ACC112 (cell line): ENCODE measurements at regions not wholly inside any gene's neighbourhood (a gene's known extent, or its start where the extent isn't known, plus 50 kb on each side); places are given as distances from the start of the nearest gene placed in this dataset.

ENCODE experiments used
- H2AFZ ChIP-seq: fragments of 200-600 bp; sonication (generic); one replicate; pipeline ENCODE4 v1.6.0; 2017; ENCODE audit warnings: antibody characterized with exemption, low read length; ENCODE audit not compliant: unreplicated experiment
- H3K27ac ChIP-seq: fragments of 200-600 bp; sonication (generic); 2 replicates; pipeline ENCODE4 v1.5.1; 2014; ENCODE audit warnings: low read depth, mild to moderate bottlenecking, antibody characterized with exemption, low read length, moderate library complexity
- H3K27me3 ChIP-seq: fragments of 200-600 bp; sonication (generic); 2 replicates; pipeline ENCODE4 v1.6.1; 2014; ENCODE audit warnings: mild to moderate bottlenecking, antibody characterized with exemption, low read length, moderate library complexity, mixed read lengths; ENCODE audit not compliant: insufficient read depth
- H3K36me3 ChIP-seq: fragments of 200-600 bp; sonication (generic); 2 replicates; pipeline ENCODE4 v1.6.1; 2016; ENCODE audit warnings: mild to moderate bottlenecking, antibody characterized with exemption, low read length, moderate library complexity, mixed read lengths; ENCODE audit not compliant: insufficient read depth
- H3K4me1 ChIP-seq: fragments of 200-600 bp; sonication (generic); one replicate; pipeline ENCODE4 v1.6.1; 2016; ENCODE audit warnings: low read length, mixed read lengths; ENCODE audit not compliant: insufficient read depth, unreplicated experiment, control insufficient read depth
- H3K4me3 ChIP-seq: fragments of 200-600 bp; sonication (generic); 2 replicates; pipeline ENCODE4 v1.5.1; 2014; ENCODE audit warnings: mild to moderate bottlenecking, low read depth, low read length
- H3K79me2 ChIP-seq: fragments of 200-600 bp; sonication (generic); one replicate; pipeline ENCODE4 v1.6.0; 2016; ENCODE audit warnings: low read length; ENCODE audit not compliant: control insufficient read depth, unreplicated experiment, insufficient read depth

- Histone ChIP-seq H3K4me1 (peaks cover 4% of the 10 kb centered on the region), H3K4me3 (no peak overlapping the region), H3K79me2 (no peaks in the 10 kb centered on the region), H3K27me3 (no peaks in the 10 kb centered on the region), H3K27ac (no peak overlapping the region), H3K36me3 (no peaks in the 10 kb centered on the region), H2AFZ (no peak overlapping the region)
Measured at GRCh38 chr9:550333-550732, 291.2 kb upstream of the DMRT1 start.

- no peaks in the 10 kb centered on the region for H3K27me3 ChIP-seq
- no peak overlapping the region for H2AFZ ChIP-seq
- no peaks in the 10 kb centered on the region for H3K36me3 ChIP-seq
- no peak overlapping the region for H3K27ac ChIP-seq
- H3K79me2 ChIP-seq, result no peaks in the 10 kb centered on the region
- peaks cover under 1% of the 10 kb centered on the region for H3K4me1 ChIP-seq
- no peak overlapping the region for H3K4me3 ChIP-seq
Measured at GRCh38 chr9:551986-552929, 289.2 kb upstream of the DMRT1 start.

GRCh38 chr9:555493-555892, 286.0 kb upstream of the DMRT1 start:
- Histone ChIP-seq H3K36me3 (no peaks in the 10 kb centered on the region), H3K27ac (no peak overlapping the region), H3K4me1 (no peaks in the 10 kb centered on the region), H2AFZ (no peak overlapping the region), H3K4me3 (no peak overlapping the region), H3K27me3 (no peaks in the 10 kb centered on the region), H3K79me2 (no peaks in the 10 kb centered on the region)

GRCh38 chr9:556199-556598, 285.3 kb upstream of the DMRT1 start:
- Histone ChIP-seq H3K36me3 (no peaks in the 10 kb centered on the region), H3K4me1 (no peaks in the 10 kb centered on the region), H3K79me2 (no peaks in the 10 kb centered on the region), H3K4me3 (no peak overlapping the region), H3K27me3 (no peaks in the 10 kb centered on the region), H3K27ac (no peak overlapping the region), H2AFZ (no peak overlapping the region)

GRCh38 chr9:556675-557074, 284.8 kb upstream of the DMRT1 start:
- H3K27ac ChIP-seq, result no peak overlapping the region
- no peak overlapping the region for H2AFZ ChIP-seq
- no peaks in the 10 kb centered on the region for H3K79me2 ChIP-seq
- H3K4me3 ChIP-seq, result no peak overlapping the region
- no peaks in the 10 kb centered on the region for H3K27me3 ChIP-seq
- H3K36me3 ChIP-seq, result no peaks in the 10 kb centered on the region
- H3K4me1 ChIP-seq, result no peaks in the 10 kb centered on the region

- no peak overlapping the region for H3K4me3 ChIP-seq
- H3K4me1 ChIP-seq, result no peaks in the 10 kb centered on the region
- no peak overlapping the region for H2AFZ ChIP-seq
- no peaks in the 10 kb centered on the region for H3K79me2 ChIP-seq
- H3K27me3 ChIP-seq, result no peaks in the 10 kb centered on the region
- H3K27ac ChIP-seq, result no peak overlapping the region
- H3K36me3 ChIP-seq, result no peaks in the 10 kb centered on the region
Measured at GRCh38 chr9:557601-558201, 283.8 kb upstream of the DMRT1 start.

GRCh38 chr9:561427-561826, 280.1 kb upstream of the DMRT1 start:
- Histone ChIP-seq H2AFZ (no peak overlapping the region), H3K4me1 (no peaks in the 10 kb centered on the region), H3K4me3 (no peak overlapping the region), H3K36me3 (no peaks in the 10 kb centered on the region), H3K79me2 (no peaks in the 10 kb centered on the region), H3K27me3 (no peaks in the 10 kb centered on the region), H3K27ac (no peak overlapping the region)

GRCh38 chr9:563200-563599, 278.3 kb upstream of the DMRT1 start:
- no peak overlapping the region for H3K27ac ChIP-seq
- no peaks in the 10 kb centered on the region for H3K4me1 ChIP-seq
- H3K27me3 ChIP-seq, result no peaks in the 10 kb centered on the region
- no peak overlapping the region for H3K4me3 ChIP-seq
- no peak overlapping the region for H2AFZ ChIP-seq
- no peaks in the 10 kb centered on the region for H3K79me2 ChIP-seq
- no peaks in the 10 kb centered on the region for H3K36me3 ChIP-seq

GRCh38 chr9:565528-565927, 276.0 kb upstream of the DMRT1 start:
- Histone ChIP-seq H3K4me1 (no peaks in the 10 kb centered on the region), H3K36me3 (no peaks in the 10 kb centered on the region), H3K4me3 (no peak overlapping the region), H3K27me3 (no peaks in the 10 kb centered on the region), H3K27ac (no peak overlapping the region), H2AFZ (no peak overlapping the region), H3K79me2 (no peaks in the 10 kb centered on the region)

- H3K36me3 ChIP-seq, result no peaks in the 10 kb centered on the region
- no peaks in the 10 kb centered on the region for H3K27me3 ChIP-seq
- H3K4me1 ChIP-seq, result no peaks in the 10 kb centered on the region
- no peak overlapping the region for H3K27ac ChIP-seq
- no peak overlapping the region for H2AFZ ChIP-seq
- no peaks in the 10 kb centered on the region for H3K79me2 ChIP-seq
- H3K4me3 ChIP-seq, result no peak overlapping the region
Measured at GRCh38 chr9:567128-567746, 274.3 kb upstream of the DMRT1 start.
